ENCODE measurements at regions not wholly inside any gene's neighbourhood (a gene's known extent, or its start where the extent isn't known, plus 50 kb on each side); places are given as distances from the start of the nearest gene placed in this dataset.
"Not testable (repeated sequence)": the region's sequence is repeated elsewhere in the genome, so short reads cannot be mapped to it uniquely, and the experiment has no call there.

DNA sequence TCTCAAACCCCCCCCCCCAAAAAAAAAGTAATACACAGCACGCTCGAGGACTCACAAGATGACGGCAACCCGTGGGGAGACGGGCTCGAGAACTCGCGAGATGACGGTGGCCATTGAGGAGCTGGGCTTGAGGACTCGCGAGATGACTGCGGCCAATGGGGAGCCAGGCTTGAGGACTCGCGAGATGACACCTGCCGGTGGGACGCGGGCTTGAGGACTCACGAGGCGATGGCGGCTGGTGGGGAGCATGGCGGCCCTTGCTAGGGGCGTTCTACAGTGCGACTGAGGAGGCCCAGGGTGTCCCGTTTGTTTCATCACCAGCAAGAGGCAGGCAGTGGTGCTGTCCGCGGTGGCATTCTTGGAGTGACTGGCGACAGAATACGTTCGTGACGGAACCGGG is 172.4 kb upstream of the MAGEB16 start:
- no peak for DNase-seq

DNA sequence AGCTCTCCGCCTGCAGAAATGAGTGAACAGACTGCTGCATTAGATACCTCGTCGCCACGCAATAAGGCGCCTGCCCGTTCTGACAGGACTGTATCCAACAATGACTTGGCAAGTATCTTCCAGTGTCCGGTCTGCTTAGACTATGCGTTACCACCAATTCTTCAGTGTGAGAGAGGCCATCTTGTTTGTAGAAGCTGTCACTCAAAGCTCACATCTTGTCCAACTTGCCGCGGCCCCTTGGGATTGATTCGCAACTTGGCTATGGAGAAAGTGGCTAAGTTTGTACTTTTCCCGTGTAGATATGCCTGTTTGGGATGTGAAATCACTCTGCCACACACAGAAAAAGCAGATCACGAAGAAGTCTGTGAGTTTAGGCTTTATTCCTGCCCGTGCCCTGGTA is 172.0 kb upstream of the MAGEB16 start:
- DNase-seq: no peak

DNA sequence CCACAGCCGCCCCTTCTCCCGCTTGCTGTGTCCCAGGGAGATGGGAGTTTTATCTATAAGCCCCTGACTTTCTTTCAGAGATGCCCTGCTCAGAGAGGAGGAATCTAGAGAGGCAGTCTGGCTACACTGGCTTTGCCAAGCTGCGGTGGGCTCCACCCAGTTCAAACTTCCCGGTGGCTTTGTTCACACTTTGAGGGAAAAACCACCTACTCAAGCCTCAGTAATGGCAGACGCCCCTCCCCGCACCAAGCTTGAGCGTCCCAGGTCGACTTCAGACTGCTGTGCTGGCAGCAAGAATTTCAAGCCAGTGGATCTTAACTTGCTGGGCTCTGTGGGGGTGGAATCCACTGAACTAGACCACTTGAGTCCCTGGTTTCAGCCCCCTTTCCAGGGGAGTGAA is 162.2 kb upstream of the MAGEB16 start:
- DNase-seq: not testable (repeated sequence)

DNA sequence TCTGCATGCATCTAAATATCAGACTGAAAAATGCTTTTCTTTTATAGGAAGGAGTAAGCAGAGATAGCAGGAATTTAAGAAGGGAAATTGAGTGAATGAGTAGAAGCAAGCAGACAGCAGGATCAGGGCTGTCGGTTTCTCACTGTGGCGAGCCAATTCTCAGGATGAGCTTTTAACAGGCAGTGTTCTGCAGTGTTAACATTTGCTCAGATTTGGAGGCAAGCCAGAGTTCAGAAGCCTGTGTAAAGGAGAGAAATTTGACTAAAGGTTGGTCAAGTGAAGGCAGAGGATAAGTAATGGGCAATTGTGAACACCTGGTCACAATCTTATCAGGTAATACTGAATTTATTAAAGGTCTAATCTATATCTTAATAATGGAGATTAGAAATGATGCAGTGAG is 133.3 kb upstream of the MAGEB16 start:
- DNase-seq: no peak

GRCh38 chrX:35665311-35665710 is 132.8 kb upstream of the MAGEB16 start:
- no peak for DNase-seq

GRCh38 chrX:35670889-35671288 is 127.3 kb upstream of the MAGEB16 start:
- DNase-seq: no peak

DNA sequence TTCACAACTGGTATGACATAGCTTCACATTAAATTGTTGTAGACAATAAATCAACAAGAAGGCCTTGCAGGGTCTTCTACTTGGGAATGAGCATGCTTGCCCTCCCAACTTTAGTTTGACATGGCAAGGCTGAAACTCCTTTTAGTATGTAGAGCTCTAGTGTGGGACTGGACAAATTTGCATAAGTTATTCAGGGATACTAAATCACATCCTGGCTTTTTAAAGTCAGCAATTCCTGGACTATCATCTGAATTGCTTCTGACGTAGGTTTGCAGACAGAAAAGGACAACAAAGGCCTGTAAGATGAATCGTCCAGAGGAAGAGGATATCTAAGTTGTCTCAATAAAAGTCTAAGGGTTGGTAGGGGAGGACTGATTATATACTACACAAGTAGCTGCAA is 123.0 kb upstream of the MAGEB16 start:
- no peak for DNase-seq

DNA sequence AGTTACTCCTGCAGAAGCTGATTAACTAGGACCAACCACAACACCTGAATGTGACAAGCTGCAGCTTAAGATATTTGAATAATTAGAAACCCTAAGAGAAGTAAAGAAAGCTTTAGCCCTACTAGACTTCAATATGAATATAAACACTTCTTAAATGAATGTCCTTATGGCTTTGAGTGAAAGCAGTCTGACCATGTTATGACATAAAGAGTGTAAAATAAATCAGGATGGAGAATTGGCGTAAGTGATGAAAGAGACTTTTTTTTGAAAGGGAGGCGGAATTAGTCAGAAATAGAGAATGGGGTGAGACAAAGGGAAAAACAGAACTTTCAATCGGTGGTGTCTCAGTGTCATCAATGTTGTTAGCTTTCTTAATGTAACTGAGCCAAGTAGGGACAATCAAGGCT is 117.2 kb upstream of the MAGEB16 start:
- no peak for DNase-seq

GRCh38 chrX:35682476-35682875 is 115.7 kb upstream of the MAGEB16 start:
- no peak for DNase-seq

GRCh38 chrX:35696760-35697234 is 101.3 kb upstream of the MAGEB16 start:
- no peak for DNase-seq

- no peak for DNase-seq
Observed at GRCh38 chrX:35699642-35700041, 98.5 kb upstream of the MAGEB16 start.

- no peak for DNase-seq
Observed at GRCh38 chrX:35700121-35700520, 98.0 kb upstream of the MAGEB16 start.

DNA sequence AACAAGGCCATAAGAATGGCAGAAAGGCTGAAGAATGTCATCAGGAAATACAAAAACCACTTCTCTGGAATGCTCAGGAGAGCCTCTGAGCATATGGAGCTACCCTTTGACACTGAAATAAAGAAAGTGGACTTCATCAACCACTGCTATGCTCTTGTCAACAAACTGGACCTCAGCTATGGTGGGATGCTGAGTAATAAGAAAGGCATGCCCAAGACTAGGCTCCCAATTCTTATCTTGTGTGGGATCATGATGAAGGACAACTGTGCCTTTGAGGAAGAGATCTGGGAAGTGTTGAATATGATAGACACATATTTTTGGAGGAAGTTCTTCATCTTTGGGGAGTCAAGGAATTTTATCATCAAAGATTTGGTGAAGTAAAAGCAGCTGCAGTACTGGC is 86.9 kb upstream of the MAGEB16 start:
- DNase-seq: no peak

- no peak for DNase-seq
Observed at GRCh38 chrX:35722128-35722527, 76.0 kb upstream of the MAGEB16 start.

- DNase-seq: no peak
Observed at GRCh38 chrX:35726176-35726575, 72.0 kb upstream of the MAGEB16 start.

DNA sequence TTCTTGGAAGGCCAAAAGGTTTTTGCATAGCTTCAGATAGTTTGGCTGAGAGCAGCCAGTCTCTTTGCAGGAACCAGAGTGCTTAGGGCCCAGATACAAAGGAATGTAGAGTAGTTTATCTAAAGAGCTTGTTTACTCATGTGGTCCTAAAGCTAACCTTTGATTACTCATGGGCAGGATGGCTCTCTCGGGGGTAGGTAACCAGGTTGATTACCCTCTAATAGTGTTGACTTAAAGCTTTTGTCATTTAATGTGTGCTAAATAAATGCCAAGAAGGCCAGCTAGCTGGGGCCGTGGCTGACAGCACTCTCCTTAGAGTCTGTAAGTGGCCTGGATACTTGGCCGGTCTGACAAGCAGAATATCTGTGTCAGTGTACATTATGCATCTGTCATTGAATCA is 69.7 kb upstream of the MAGEB16 start:
- no peak for DNase-seq

GRCh38 chrX:35733879-35734278 is 64.3 kb upstream of the MAGEB16 start:
- DNase-seq: no peak

DNA sequence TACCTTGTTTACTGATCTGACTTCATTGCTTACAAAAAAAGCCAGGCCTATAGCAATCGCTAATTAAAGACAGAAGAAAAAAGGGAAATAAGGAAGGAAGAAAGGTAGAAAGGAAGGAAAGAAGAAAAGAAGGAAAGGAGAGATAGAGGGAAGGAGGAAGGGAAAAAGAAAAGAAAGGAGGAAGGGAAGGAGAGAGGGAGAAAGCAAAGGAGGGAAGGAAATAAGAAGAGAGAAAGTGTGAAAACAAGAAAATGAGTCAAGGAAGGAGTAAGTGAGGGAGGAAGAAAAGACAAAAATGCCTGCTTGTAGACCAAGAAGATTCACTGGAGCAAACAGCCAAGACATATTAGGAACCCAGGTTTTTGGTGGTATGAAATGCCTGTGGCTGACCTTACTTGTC is 57.0 kb upstream of the MAGEB16 start:
- DNase-seq: no peak

DNA sequence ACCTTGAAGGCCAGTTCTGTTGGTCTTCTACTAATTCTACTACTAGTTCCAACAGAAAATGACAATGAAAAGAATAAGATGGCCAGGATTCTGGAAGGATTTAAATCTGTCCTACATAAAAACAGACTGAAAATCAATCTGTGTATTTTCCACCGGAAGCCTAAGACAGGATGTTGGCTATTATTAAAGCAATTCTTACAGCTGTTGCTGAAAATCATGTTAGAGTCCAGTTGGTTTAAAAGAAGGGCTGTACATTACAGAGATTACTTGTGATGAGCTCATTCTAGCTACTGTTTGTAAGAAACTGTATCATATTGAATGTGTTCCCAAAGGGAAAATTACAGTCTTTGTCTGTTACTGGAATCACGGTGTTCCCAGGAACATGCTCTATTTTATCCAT is 54.8 kb upstream of the MAGEB16 start:
- no peak for DNase-seq
